ENCODE measurements at regions not wholly inside any gene's neighbourhood (a gene's known extent, or its start where the extent isn't known, plus 50 kb on each side); places are given as distances from the start of the nearest gene placed in this dataset.

- Mint-ChIP-seq H3K4me3 (no peak overlapping the region), H3K9me3 (no peaks in the 10 kb centered on the region), H3K27me3 (ENCODE audit: low read depth, poor library complexity) (peaks cover 8% of the 10 kb centered on the region), H3K36me3 (ENCODE audit: low read depth) (no peaks in the 10 kb centered on the region), H3K27ac (no peak overlapping the region), H3K4me1 (no peaks in the 10 kb centered on the region)
- no peak for TF ChIP-seq CTCF (IDR thresholded peaks at IDR 0.05)
- DNase-seq = no peak
Observed at GRCh38 chr6:95127261-95127660, 450.1 kb upstream of the MANEA start.

- no peak overlapping the region for H3K27ac Mint-ChIP-seq
- TF ChIP-seq CTCF (IDR thresholded peaks at IDR 0.05) = no peak
- H3K27me3 Mint-ChIP-seq (ENCODE audit: low read depth, poor library complexity) = peaks cover 8% of the 10 kb centered on the region
- H3K4me1 Mint-ChIP-seq = no peaks in the 10 kb centered on the region
- H3K4me3 Mint-ChIP-seq = no peak overlapping the region
- no peaks in the 10 kb centered on the region for H3K36me3 Mint-ChIP-seq (ENCODE audit: low read depth)
- DNase-seq = no peak
- H3K9me3 Mint-ChIP-seq = no peaks in the 10 kb centered on the region
Observed at GRCh38 chr6:95128439-95128838, 448.9 kb upstream of the MANEA start.

GRCh38 chr6:95128947-95129346 is 448.4 kb upstream of the MANEA start:
- TF ChIP-seq CTCF (IDR thresholded peaks at IDR 0.05) = no peak
- no peak overlapping the region for H3K4me3 Mint-ChIP-seq
- H3K36me3 Mint-ChIP-seq (ENCODE audit: low read depth) = no peaks in the 10 kb centered on the region
- H3K9me3 Mint-ChIP-seq = no peaks in the 10 kb centered on the region
- no peak for DNase-seq
- no peak overlapping the region for H3K27ac Mint-ChIP-seq
- peaks cover 4% of the 10 kb centered on the region for H3K27me3 Mint-ChIP-seq (ENCODE audit: low read depth, poor library complexity)
- no peaks in the 10 kb centered on the region for H3K4me1 Mint-ChIP-seq

- no peak for TF ChIP-seq CTCF (IDR thresholded peaks at IDR 0.05)
- Mint-ChIP-seq H3K4me1 (no peaks in the 10 kb centered on the region), H3K27ac (no peak overlapping the region), H3K27me3 (ENCODE audit: low read depth, poor library complexity) (peaks cover 3% of the 10 kb centered on the region), H3K9me3 (no peaks in the 10 kb centered on the region), H3K4me3 (no peak overlapping the region), H3K36me3 (ENCODE audit: low read depth) (no peaks in the 10 kb centered on the region)
- no peak for DNase-seq
Observed at GRCh38 chr6:95133578-95133977, 443.8 kb upstream of the MANEA start.

GRCh38 chr6:95135182-95135581 is 442.2 kb upstream of the MANEA start:
- no peaks in the 10 kb centered on the region for H3K4me1 Mint-ChIP-seq
- TF ChIP-seq CTCF (IDR thresholded peaks at IDR 0.05) = no peak
- no peak overlapping the region for H3K4me3 Mint-ChIP-seq
- peaks cover 3% of the 10 kb centered on the region for H3K27me3 Mint-ChIP-seq (ENCODE audit: low read depth, poor library complexity)
- H3K27ac Mint-ChIP-seq = no peak overlapping the region
- no peaks in the 10 kb centered on the region for H3K9me3 Mint-ChIP-seq
- DNase-seq = no peak
- no peaks in the 10 kb centered on the region for H3K36me3 Mint-ChIP-seq (ENCODE audit: low read depth)

GRCh38 chr6:95142101-95142500 is 435.2 kb upstream of the MANEA start:
- Mint-ChIP-seq H3K4me3 (no peak overlapping the region), H3K4me1 (no peaks in the 10 kb centered on the region), H3K27me3 (ENCODE audit: low read depth, poor library complexity) (peaks cover 8% of the 10 kb centered on the region), H3K27ac (no peak overlapping the region), H3K9me3 (no peaks in the 10 kb centered on the region), H3K36me3 (ENCODE audit: low read depth) (no peaks in the 10 kb centered on the region)
- TF ChIP-seq CTCF (IDR thresholded peaks at IDR 0.05) = no peak
- no peak for DNase-seq
